Kidney tubule cell (primary cell): ENCODE measurements at regions not wholly inside any gene's neighbourhood (a gene's known extent, or its start where the extent isn't known, plus 50 kb on each side); places are given as distances from the start of the nearest gene placed in this dataset.
A peak's percentile ranks its signal among the peaks of the same experiment; 100 is the strongest.
"Not testable (repeated sequence)": the region's sequence is repeated elsewhere in the genome, so short reads cannot be mapped to it uniquely, and the experiment has no call there.

Source experiments
- DNase-seq: peaks from one replicate; pipeline ENCODE4 v3.0.0-alpha.2; 2018; ENCODE audit warnings: low spot score

- DNase-seq = peak; percentile 32
Observed at GRCh38 chrX:43225626-43226328, 430.3 kb upstream of the MAOA start.

- no peak for DNase-seq
Observed at GRCh38 chrX:43238461-43238945, 417.6 kb upstream of the MAOA start.

DNA sequence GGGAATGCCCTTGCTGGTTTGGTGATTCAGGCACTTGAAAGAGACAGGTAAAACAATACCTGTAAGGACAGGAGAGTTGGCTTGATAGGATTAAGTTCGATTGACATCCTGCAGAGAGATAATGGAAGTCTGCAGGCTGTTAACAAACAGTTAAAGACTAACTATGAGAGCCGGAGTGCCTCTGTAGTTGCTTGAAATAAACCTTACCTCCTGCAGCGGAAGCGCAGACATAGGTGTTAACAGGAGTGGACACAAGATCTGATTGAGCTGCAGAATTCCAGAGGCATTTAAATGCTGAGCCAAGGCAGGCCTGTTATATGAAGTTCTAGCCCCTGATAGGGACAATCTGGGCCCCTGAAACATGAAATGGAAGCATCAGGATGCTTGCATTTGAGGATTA lies 416.7 kb upstream of the MAOA start:
- DNase-seq = no peak

- DNase-seq = no peak
Observed at GRCh38 chrX:43255596-43255995, 400.5 kb upstream of the MAOA start.

- DNase-seq = no peak
Observed at GRCh38 chrX:43266487-43266886, 389.6 kb upstream of the MAOA start.

GRCh38 chrX:43267652-43268051 lies 388.4 kb upstream of the MAOA start:
- no peak for DNase-seq

GRCh38 chrX:43269201-43269600 lies 386.9 kb upstream of the MAOA start:
- DNase-seq = peak; percentile 2

GRCh38 chrX:43277879-43278278 lies 378.2 kb upstream of the MAOA start:
- no peak for DNase-seq

DNA sequence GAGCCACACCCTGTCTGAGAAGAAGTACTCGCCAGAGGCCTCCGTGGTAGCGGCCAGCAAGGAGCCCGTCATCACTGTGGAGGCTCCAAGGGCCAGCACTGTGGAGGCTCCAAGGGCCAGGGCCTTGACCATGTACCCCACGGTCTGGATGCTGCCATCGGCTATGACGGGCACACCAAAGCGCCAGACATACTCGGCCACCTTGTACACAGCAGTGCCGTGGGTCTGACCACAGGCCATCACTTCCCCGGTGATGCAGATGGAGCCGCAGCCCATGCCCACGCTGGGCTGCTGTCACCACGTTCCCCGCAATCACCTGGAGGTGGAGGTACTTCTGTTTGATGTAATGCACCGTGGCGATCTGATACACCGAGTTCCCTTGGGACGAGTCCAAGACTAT lies 377.7 kb upstream of the MAOA start:
- no peak for DNase-seq

DNA sequence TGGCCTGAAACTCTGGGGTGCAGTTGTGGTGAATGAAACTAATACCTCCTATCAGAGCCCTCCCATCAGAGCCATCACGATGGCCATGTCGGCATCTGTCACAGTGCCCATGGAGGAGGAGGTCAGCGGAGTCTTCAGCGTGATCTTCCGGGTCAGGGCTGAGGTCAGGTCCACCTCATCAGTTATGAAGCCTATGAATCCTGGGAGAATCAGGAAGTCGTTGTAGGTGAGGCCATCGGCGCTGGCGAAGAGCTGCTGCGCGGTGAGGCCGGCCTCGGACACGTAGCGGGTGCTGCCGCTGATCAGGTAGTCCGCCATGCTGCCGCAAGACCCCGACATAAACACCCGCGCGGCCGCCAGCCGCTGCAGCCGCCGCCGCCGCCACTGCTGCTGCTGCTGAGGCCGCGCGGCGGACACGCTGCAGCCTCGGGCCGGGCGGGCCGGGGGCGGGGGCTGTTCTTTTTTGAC lies 376.7 kb upstream of the MAOA start:
- DNase-seq = no peak

GRCh38 chrX:43283187-43283586 lies 372.9 kb upstream of the MAOA start:
- no peak for DNase-seq

GRCh38 chrX:43311625-43312024 lies 344.5 kb upstream of the MAOA start:
- DNase-seq = not testable (repeated sequence)

DNA sequence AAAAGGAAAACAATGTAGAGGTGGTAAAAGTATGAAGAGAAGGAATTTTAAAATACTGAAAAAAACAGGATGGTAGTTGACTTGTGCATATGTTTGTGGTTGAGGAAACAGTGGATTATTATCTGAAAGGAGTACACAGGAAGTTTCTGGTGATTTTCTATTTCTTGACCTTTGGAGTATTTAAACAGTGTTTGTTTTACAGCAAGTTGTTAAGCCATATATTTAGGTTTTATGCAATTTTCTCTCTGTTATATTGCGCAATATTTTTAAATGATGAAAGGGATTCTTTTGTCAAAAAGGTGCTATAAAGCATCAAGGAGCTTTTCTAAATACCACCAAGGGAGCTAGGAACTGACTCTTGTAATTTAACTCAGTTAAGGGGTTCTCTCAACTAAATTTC lies 343.1 kb upstream of the MAOA start:
- no peak for DNase-seq

GRCh38 chrX:43314525-43314924 lies 341.6 kb upstream of the MAOA start:
- DNase-seq = no peak

GRCh38 chrX:43315622-43316021 lies 340.5 kb upstream of the MAOA start:
- DNase-seq = no peak

- DNase-seq = no peak
Observed at GRCh38 chrX:43316146-43316545, 340.0 kb upstream of the MAOA start.

GRCh38 chrX:43317378-43317777 lies 338.7 kb upstream of the MAOA start:
- no peak for DNase-seq

DNA sequence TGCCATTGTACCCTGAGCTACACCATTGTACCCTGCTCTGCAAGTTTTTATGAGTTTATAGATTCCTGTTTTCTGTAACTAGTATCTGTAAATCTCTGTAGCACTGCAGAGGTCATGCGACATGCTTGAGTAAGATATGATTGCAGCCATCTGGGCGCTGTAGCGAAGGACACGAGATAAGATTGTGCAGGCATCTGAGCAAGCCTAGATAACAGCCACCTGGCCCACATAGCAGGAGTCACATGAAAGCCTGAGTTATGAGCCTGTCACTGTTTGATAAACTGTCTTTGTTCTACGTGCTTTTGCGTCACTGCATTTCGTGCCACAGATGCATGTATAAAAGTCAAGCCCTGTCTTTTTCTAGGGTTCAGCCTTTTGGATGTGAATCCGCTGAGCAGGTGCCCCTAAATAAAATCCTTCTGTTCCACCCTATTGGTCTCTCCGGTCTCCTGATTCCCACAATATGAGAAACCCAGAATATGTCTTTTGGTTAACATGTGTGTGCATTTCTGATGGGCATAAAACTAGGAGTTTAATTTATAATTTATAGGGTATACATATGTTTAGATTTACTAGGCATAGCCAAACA lies 327.6 kb upstream of the MAOA start:
- no peak for DNase-seq

- no peak for DNase-seq
Observed at GRCh38 chrX:43333543-43333942, 322.6 kb upstream of the MAOA start.

GRCh38 chrX:43345166-43345565 lies 310.9 kb upstream of the MAOA start:
- DNase-seq = no peak

DNA sequence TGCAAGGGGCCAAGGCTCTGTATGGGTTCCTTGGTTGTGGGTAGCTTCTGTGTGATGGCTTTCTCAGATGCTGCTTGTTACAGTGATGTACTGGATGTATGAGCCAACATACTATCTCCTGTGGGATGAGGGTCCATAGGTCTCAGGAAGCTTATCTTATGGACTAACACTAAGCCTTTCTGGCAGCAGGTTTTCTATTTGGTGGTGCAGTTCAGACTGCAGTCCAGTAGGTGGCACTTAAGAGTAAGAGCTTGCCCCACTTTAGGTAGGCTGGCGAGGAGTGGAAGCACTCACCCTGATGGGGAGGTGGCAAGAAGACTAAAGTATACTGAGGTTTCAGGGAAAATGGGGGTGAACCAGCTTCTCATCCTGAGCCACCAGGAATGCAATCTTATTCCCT lies 306.7 kb upstream of the MAOA start:
- peak; percentile 58 for DNase-seq

DNA sequence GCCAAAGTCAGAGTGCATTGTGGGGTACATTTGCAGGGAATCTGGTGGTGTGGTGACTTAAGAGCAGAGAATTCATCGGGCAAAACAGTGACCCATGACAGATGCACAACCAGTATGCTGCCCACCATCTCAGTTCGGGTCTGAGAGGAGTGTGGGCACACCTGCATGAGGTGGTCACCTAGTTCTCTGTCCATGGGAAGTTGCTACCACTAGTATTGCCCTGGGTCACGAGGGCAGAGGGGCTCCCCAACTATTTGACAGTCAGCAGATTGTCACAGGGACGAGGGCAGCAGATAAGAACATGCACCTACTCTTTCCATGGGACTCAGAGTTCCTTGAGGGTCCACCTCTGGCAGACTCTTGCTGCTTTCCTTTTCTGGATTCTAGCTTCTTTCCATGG lies 305.2 kb upstream of the MAOA start:
- no peak for DNase-seq

DNA sequence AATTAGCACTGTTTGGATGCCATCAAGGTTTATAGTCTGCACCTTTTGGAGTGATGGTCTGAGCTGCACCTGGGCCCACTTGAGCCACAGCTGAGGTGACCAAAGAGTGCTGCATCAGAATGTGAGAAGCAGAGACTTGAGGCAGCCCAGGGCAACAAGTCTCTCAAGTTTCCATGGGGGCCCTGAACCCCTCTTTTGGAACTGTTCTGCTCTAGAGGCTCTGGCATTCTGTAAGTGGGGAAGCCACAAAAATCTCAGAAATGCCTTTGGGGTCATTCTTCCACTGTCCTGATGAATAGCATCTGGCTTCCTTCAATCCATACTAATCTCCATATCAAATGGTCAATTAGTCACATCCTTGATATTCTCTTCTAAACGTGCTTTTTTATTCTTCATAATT lies 298.4 kb upstream of the MAOA start:
- no peak for DNase-seq

DNA sequence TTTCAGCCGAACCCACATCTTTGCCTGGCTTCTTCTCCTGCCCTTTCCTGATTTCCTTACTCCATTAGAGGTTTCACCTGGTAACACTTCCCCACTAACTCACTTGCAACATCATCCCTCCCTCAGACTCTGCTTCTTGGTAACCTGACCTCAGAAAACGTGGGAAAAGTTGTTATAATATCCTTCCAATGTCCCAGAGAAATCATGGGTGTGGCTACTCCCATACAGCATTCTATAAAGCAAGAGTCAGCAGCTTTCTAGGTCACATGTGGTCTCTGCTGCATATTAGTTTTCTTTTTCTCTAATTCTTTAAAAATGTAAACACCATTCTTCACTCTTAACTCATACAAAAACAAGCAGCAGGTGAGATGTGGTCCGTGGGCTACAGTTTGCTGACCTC lies 283.1 kb upstream of the MAOA start:
- DNase-seq = no peak
